ENCODE measurements at regions not wholly inside any gene's neighbourhood (a gene's known extent, or its start where the extent isn't known, plus 50 kb on each side); places are given as distances from the start of the nearest gene placed in this dataset.
"Not testable (repeated sequence)": the region's sequence is repeated elsewhere in the genome, so short reads cannot be mapped to it uniquely, and the experiment has no call there.

- not testable (repeated sequence) for H3F3A ChIP-seq (ENCODE audit: low read depth); H4K20me1 ChIP-seq (ENCODE audit: insufficient read depth, low read length, poor library complexity, severe bottlenecking); H3K9me3 ChIP-seq (ENCODE audit: insufficient read depth, low read depth, low read length); H3K36me3 ChIP-seq (ENCODE audit: insufficient read depth, low read length); H3K4me3 ChIP-seq (ENCODE audit: low read length, poor library complexity, severe bottlenecking); H3K79me2 ChIP-seq (ENCODE audit: insufficient read depth, low read length); H3K4me2 ChIP-seq (ENCODE audit: low read depth, low read length, poor library complexity, severe bottlenecking); H3K9ac ChIP-seq (ENCODE audit: low read depth, low read length, poor library complexity, severe bottlenecking); H3K4me1 ChIP-seq (ENCODE audit: insufficient read depth, low read length, poor library complexity, severe bottlenecking); H3K27me3 ChIP-seq (ENCODE audit: insufficient read depth, low read length, poor library complexity, severe bottlenecking); H3K9me2 ChIP-seq (replicated peaks; ENCODE audit: low read depth, low read length); H2AFZ ChIP-seq (ENCODE audit: low read length)
Measured at GRCh38 chr9:64444909-64445525, 840.0 kb downstream of the FOXD4L5 start.

GRCh38 chr9:64439747-64440146 is 845.3 kb downstream of the FOXD4L5 start:
- H3K9ac ChIP-seq (ENCODE audit: low read depth, low read length, poor library complexity, severe bottlenecking); H3K36me3 ChIP-seq (ENCODE audit: insufficient read depth, low read length); H3K27me3 ChIP-seq (ENCODE audit: insufficient read depth, low read length, poor library complexity, severe bottlenecking); H3K9me2 ChIP-seq (replicated peaks; ENCODE audit: low read depth, low read length); H3K9me3 ChIP-seq (ENCODE audit: insufficient read depth, low read depth, low read length); H3F3A ChIP-seq (ENCODE audit: low read depth); H4K20me1 ChIP-seq (ENCODE audit: insufficient read depth, low read length, poor library complexity, severe bottlenecking); H2AFZ ChIP-seq (ENCODE audit: low read length); H3K4me3 ChIP-seq (ENCODE audit: low read length, poor library complexity, severe bottlenecking); H3K4me2 ChIP-seq (ENCODE audit: low read depth, low read length, poor library complexity, severe bottlenecking); H3K4me1 ChIP-seq (ENCODE audit: insufficient read depth, low read length, poor library complexity, severe bottlenecking); H3K79me2 ChIP-seq (ENCODE audit: insufficient read depth, low read length): not testable (repeated sequence)
